H9 (cell line): ENCODE measurements at regions not wholly inside any gene's neighbourhood (a gene's known extent, or its start where the extent isn't known, plus 50 kb on each side); places are given as distances from the start of the nearest gene placed in this dataset.

Source experiments
- DNase-seq: peaks from one replicate; pipeline ENCODE4 v3.0.0-alpha.2; 2017
- H2AFZ ChIP-seq: one replicate; pipeline ENCODE4 v1.6.1; 2013; ENCODE audit warnings: mild to moderate bottlenecking, low read length, control low read depth, moderate library complexity
- H2AK5ac ChIP-seq: 2 replicates; pipeline ENCODE4 v1.6.1; 2013; ENCODE audit warnings: low read length, control low read depth, mixed read lengths; ENCODE audit not compliant: insufficient read length
- H2BK120ac ChIP-seq: one replicate; pipeline ENCODE4 v1.6.1; 2013; ENCODE audit warnings: low read depth, mild to moderate bottlenecking, low read length, control low read depth, inconsistent platforms; ENCODE audit not compliant: poor library complexity, severe bottlenecking
- H2BK12ac ChIP-seq: 2 replicates; pipeline ENCODE4 v1.6.1; 2013; ENCODE audit warnings: low read length, control low read depth, mixed read lengths, low read depth; ENCODE audit not compliant: insufficient read length
- H2BK15ac ChIP-seq: 2 replicates; pipeline ENCODE4 v1.6.1; 2013; ENCODE audit warnings: low read depth, low read length, control low read depth
- H2BK20ac ChIP-seq: one replicate; pipeline ENCODE4 v1.6.1; 2013; ENCODE audit warnings: low read depth, mild to moderate bottlenecking, low read length, control low read depth, inconsistent platforms; ENCODE audit not compliant: poor library complexity, severe bottlenecking
- H2BK5ac ChIP-seq: 2 replicates; pipeline ENCODE4 v1.6.1; 2013; ENCODE audit warnings: low read length, control low read depth, mixed read lengths; ENCODE audit not compliant: insufficient read length
- H3K14ac ChIP-seq: 2 replicates; pipeline ENCODE4 v1.6.1; 2013; ENCODE audit warnings: low read length, control low read depth; ENCODE audit not compliant: insufficient read depth
- H3K18ac ChIP-seq: 2 replicates; pipeline ENCODE4 v1.6.1; 2013; ENCODE audit warnings: low read depth, mild to moderate bottlenecking, mixed read lengths, low read length, control low read depth; ENCODE audit not compliant: insufficient read length
- H3K23ac ChIP-seq: 2 replicates; pipeline ENCODE4 v1.6.1; 2013; ENCODE audit warnings: low read length, control low read depth, mixed read lengths, low read depth; ENCODE audit not compliant: insufficient read length
- H3K23me2 ChIP-seq: 2 replicates; pipeline ENCODE4 v1.6.1; 2013; ENCODE audit warnings: low read depth, mild to moderate bottlenecking, mixed read lengths, low read length, control low read depth; ENCODE audit not compliant: insufficient read length, poor library complexity, severe bottlenecking
- H3K27ac ChIP-seq: 2 replicates; pipeline ENCODE4 v1.5.1; 2013; ENCODE audit warnings: low read length, control low read depth, mixed read lengths, low read depth; ENCODE audit not compliant: insufficient read length
- H3K27me3 ChIP-seq: 2 replicates; pipeline ENCODE4 v1.6.1; 2013; ENCODE audit warnings: low read length, control low read depth, inconsistent platforms; ENCODE audit not compliant: insufficient read depth
- H3K4ac ChIP-seq: 2 replicates; pipeline ENCODE4 v1.6.1; 2013; ENCODE audit warnings: low read depth, mild to moderate bottlenecking, control low read depth, inconsistent platforms, low read length, moderate library complexity
- H3K4me1 ChIP-seq: 2 replicates; pipeline ENCODE4 v1.6.1; 2013; ENCODE audit warnings: low read length, control low read depth, inconsistent platforms; ENCODE audit not compliant: insufficient read depth
- H3K4me2 ChIP-seq: 2 replicates; pipeline ENCODE4 v1.6.1; 2013; ENCODE audit warnings: low read length, control low read depth, mixed read lengths; ENCODE audit not compliant: insufficient read length, insufficient read depth
- H3K56ac ChIP-seq: 2 replicates; pipeline ENCODE4 v1.6.1; 2013; ENCODE audit warnings: low read depth, mild to moderate bottlenecking, mixed read lengths, low read length, control low read depth; ENCODE audit not compliant: insufficient read length
- H3K79me1 ChIP-seq: 2 replicates; pipeline ENCODE4 v1.6.1; 2013; ENCODE audit warnings: low read depth, mild to moderate bottlenecking, moderate library complexity, low read length, control low read depth, inconsistent platforms; ENCODE audit not compliant: insufficient read depth, poor library complexity, severe bottlenecking
- H3K79me2 ChIP-seq: 2 replicates; pipeline ENCODE4 v1.6.1; 2013; ENCODE audit warnings: low read length, control low read depth, inconsistent platforms; ENCODE audit not compliant: insufficient read depth
- H3K9ac ChIP-seq: 2 replicates; pipeline ENCODE4 v1.6.1; 2013; ENCODE audit warnings: low read length, control low read depth, mixed read lengths; ENCODE audit not compliant: insufficient read length; ENCODE audit errors: extremely low read depth
- H3K9me3 ChIP-seq: one replicate; pipeline ENCODE4 v1.6.1; 2013; ENCODE audit warnings: low read depth, low read length, inconsistent platforms; ENCODE audit not compliant: control insufficient read depth
- H3T11ph ChIP-seq: one replicate; pipeline ENCODE4 v1.6.1; 2013; ENCODE audit warnings: mild to moderate bottlenecking, low read length, control low read depth, inconsistent platforms
- H4K20me1 ChIP-seq: one replicate; pipeline ENCODE4 v1.6.1; 2013; ENCODE audit not compliant: control insufficient read depth, insufficient read length, insufficient read depth
- H4K5ac ChIP-seq: 2 replicates; pipeline ENCODE4 v1.6.1; 2013; ENCODE audit warnings: low read depth, mild to moderate bottlenecking, mixed read lengths, low read length, control low read depth; ENCODE audit not compliant: insufficient read length
- H4K8ac ChIP-seq: replicated peaks from 2 replicates; pipeline ENCODE4 v1.6.1; 2013; ENCODE audit warnings: low read length, control low read depth, mixed read lengths, low read depth; ENCODE audit not compliant: insufficient read length
- H4K91ac ChIP-seq: 2 replicates; pipeline ENCODE4 v1.6.1; 2013; ENCODE audit warnings: low read depth, mild to moderate bottlenecking, moderate library complexity, mixed read lengths, low read length, control low read depth; ENCODE audit not compliant: insufficient read length
- H3K27ac Mint-ChIP-seq, 3 experiments: 2 replicates in 2 of 3; 3 replicates in 1 of 3; pipeline ENCODE4 v1.8.0; 2020 to 2021; ENCODE audit warnings: mixed read lengths in 3 of 3, mild to moderate bottlenecking in 1 of 3, moderate library complexity in 1 of 3
- H3K27me3 Mint-ChIP-seq: 2 replicates; pipeline ENCODE4 v1.8.0; 2021; ENCODE audit warnings: low read depth, mild to moderate bottlenecking, moderate library complexity, mixed read lengths
- H3K36me3 Mint-ChIP-seq, 3 experiments: 2 replicates in 2 of 3; 3 replicates in 1 of 3; pipeline ENCODE4 v1.8.0; 2020 to 2021; ENCODE audit warnings: low read depth in 3 of 3, mixed read lengths in 3 of 3; ENCODE audit not compliant: insufficient read depth in 1 of 3
- H3K4me1 Mint-ChIP-seq, 2 experiments: 2 replicates each; pipeline ENCODE4 v1.8.0; 2020; ENCODE audit warnings: mixed read lengths in 2 of 2
- H3K4me3 Mint-ChIP-seq, 2 experiments: 2 replicates in 1 of 2; 3 replicates in 1 of 2; pipeline ENCODE4 v1.8.0; 2020 to 2021; ENCODE audit warnings: mild to moderate bottlenecking in 2 of 2, mixed read lengths in 2 of 2, moderate library complexity in 1 of 2
- H3K9me3 Mint-ChIP-seq, 2 experiments: 2 replicates in 1 of 2; 3 replicates in 1 of 2; pipeline ENCODE4 v1.8.0; 2020; ENCODE audit warnings: mild to moderate bottlenecking in 2 of 2, mixed read lengths in 2 of 2, moderate library complexity in 1 of 2
- WGBS: extraction: QIAGEN DNeasy Blood & Tissue Kit; methylation state at CpG from one replicate; pipeline ENCODE4 v1.1.7; 2013; ENCODE audit warnings: missing lambda C conversion rate, low lambda C conversion rate, mixed read lengths; ENCODE audit not compliant: insufficient read length; ENCODE audit errors: extremely low coverage; 5-methylcytosine and 5-hydroxymethylcytosine counted together
- TF ChIP-seq, protein P1 (sequence below): fragments of 200-600 bp; sonication (generic); conservative IDR thresholded peaks from 3 replicates; pipeline ENCODE4 v1.8.0; 2021; ENCODE audit warnings: antibody characterized with exemption, mild to moderate bottlenecking

DNA sequence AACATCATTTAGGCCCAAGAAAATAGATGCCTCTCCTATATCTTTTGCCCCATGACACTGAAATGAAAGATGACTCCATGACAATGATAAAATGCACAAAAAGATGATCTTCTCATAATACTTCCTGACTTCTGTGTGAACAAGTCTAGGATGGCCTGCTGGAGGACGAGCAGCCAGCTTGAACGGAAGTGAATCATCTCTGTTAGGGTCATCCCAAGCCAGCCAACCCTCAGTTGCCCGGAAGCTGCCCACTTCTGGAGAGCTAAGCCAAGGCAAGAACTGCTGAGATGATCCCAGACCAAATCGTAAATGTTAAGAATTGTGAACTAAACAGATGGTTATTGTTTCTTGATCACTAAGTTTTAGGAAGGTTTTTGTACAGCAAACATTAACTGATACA lies 249.7 kb upstream of the HS3ST5 start:
- no peak for DNase-seq
- no peak overlapping the region for H4K5ac ChIP-seq
- Mint-ChIP-seq H3K9me3 (peaks cover 3 to 6% of the 10 kb centered on the region in 2 experiments; a peak in 4 of 5 replicates), H3K4me3 (no peak overlapping the region), H3K27ac (no peak overlapping the region), H3K36me3 (peaks cover 0 to 13% (median 3%) of the 10 kb centered on the region in 3 experiments; a peak in 4 of 7 replicates), H3K27me3 (no peaks in the 10 kb centered on the region), H3K4me1 (no peaks in the 10 kb centered on the region)
- H2AK5ac ChIP-seq = no peak overlapping the region
- no peak overlapping the region for H3K56ac ChIP-seq
- H2BK20ac ChIP-seq = no peak overlapping the region
- H3K23ac ChIP-seq = no peak overlapping the region
- H3K9me3 ChIP-seq = no peaks in the 10 kb centered on the region
- no peak overlapping the region for H3T11ph ChIP-seq
- no peaks in the 10 kb centered on the region for H3K79me1 ChIP-seq
- no peaks in the 10 kb centered on the region for H4K20me1 ChIP-seq
- H3K4ac ChIP-seq = no peak overlapping the region
- H2BK15ac ChIP-seq = no peak overlapping the region
- no peak overlapping the region for H3K4me2 ChIP-seq
- H2AFZ ChIP-seq = no peak overlapping the region
- no peaks in the 10 kb centered on the region for H3K27me3 ChIP-seq
- H3K23me2 ChIP-seq = no peaks in the 10 kb centered on the region
- H4K91ac ChIP-seq = no peak overlapping the region
- H3K4me1 ChIP-seq = no peaks in the 10 kb centered on the region
- H2BK12ac ChIP-seq = no peak overlapping the region
- H2BK5ac ChIP-seq = no peak overlapping the region
- no peak overlapping the region for H2BK120ac ChIP-seq
- no peaks in the 10 kb centered on the region for H3K79me2 ChIP-seq
- no CpG with 5 or more reads among the region's 4 CpGs for WGBS
- no peak overlapping the region for H3K9ac ChIP-seq
- no peak overlapping the region for H3K18ac ChIP-seq
- no peak overlapping the region for H3K27ac ChIP-seq
- TF ChIP-seq, protein P1, sequence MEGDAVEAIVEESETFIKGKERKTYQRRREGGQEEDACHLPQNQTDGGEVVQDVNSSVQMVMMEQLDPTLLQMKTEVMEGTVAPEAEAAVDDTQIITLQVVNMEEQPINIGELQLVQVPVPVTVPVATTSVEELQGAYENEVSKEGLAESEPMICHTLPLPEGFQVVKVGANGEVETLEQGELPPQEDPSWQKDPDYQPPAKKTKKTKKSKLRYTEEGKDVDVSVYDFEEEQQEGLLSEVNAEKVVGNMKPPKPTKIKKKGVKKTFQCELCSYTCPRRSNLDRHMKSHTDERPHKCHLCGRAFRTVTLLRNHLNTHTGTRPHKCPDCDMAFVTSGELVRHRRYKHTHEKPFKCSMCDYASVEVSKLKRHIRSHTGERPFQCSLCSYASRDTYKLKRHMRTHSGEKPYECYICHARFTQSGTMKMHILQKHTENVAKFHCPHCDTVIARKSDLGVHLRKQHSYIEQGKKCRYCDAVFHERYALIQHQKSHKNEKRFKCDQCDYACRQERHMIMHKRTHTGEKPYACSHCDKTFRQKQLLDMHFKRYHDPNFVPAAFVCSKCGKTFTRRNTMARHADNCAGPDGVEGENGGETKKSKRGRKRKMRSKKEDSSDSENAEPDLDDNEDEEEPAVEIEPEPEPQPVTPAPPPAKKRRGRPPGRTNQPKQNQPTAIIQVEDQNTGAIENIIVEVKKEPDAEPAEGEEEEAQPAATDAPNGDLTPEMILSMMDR = no peak
- no peak overlapping the region for H4K8ac ChIP-seq
- H3K14ac ChIP-seq = no peak overlapping the region
